ENCODE measurements at regions not wholly inside any gene's neighbourhood (a gene's known extent, or its start where the extent isn't known, plus 50 kb on each side); places are given as distances from the start of the nearest gene placed in this dataset.

DNA sequence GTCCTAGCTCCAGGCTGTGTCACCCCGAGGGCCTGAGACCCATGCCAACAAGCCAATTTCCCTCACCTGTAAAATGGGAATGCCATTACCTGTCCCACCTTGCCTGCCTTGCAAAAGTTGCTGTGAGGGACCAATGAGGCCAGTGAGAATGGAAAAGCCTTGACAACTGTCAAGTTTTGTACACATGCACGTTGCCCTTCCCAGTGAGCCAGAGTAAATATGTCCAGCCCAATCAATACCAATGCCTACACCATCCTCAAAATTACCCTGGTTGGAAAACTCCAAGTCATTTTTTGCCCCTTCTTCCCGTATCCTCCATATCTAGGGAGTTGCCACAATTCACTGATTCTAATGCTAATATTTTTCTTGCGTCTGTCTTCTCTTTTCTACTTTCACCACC is 73.5 kb upstream of the RASGRF1 start:
- Histone ChIP-seq H3K27me3 (ENCODE audit: low read length) (no peaks in the 10 kb centered on the region), H3K4me3 (ENCODE audit: low read length) (no peak overlapping the region), H3K9ac (ENCODE audit: low read length) (no peak overlapping the region), H3K9me2 (replicated peaks; ENCODE audit: low read length) (no peaks in the 10 kb centered on the region), H3K79me2 (ENCODE audit: low read length) (no peaks in the 10 kb centered on the region), H3K4me2 (ENCODE audit: low read length) (no peak overlapping the region), H2AFZ (ENCODE audit: low read length) (no peak overlapping the region), H3K36me3 (ENCODE audit: low read depth, low read length) (no peaks in the 10 kb centered on the region), H3F3A (ENCODE audit: low read length, unreplicated experiment) (no peaks in the 10 kb centered on the region), H3K27ac (ENCODE audit: low read length) (no peak overlapping the region), H4K20me1 (ENCODE audit: low read length) (no peaks in the 10 kb centered on the region), H3K4me1 (ENCODE audit: insufficient read depth, low read length) (peaks cover under 1% of the 10 kb centered on the region), H3K9me3 (ENCODE audit: low read length) (no peaks in the 10 kb centered on the region)
- TF ChIP-seq EZH2 (IDR thresholded peaks at IDR 0.05; ENCODE audit: low read length, unreplicated experiment) (no peak), CTCF (conservative IDR thresholded peaks at IDR 0.05; ENCODE audit: low read depth, low read length) (no peak), EZH2phosphoT487 (IDR thresholded peaks at IDR 0.05; ENCODE audit: borderline replicate concordance, low read length) (no peak)
- BruUV-seq (replicated peaks), result no TSS peak
- DNase-seq (no peak), ATAC-seq (no peak)
- POLR2A ChIA-PET (ENCODE audit: unreplicated experiment), result no interaction called here
- intact Hi-C loops (cut with micrococcal nuclease), result no loop called here
- CTCF ChIA-PET, result no interaction called here

- ATAC-seq (no peak), DNase-seq (no peak)
- CTCF ChIA-PET, result no interaction called here
- H3K4me2 ChIP-seq (ENCODE audit: low read length), result no peak overlapping the region
- POLR2A ChIA-PET (ENCODE audit: unreplicated experiment), result no interaction called here
- H3K79me2 ChIP-seq (ENCODE audit: low read length), result no peaks in the 10 kb centered on the region
- H3K4me1 ChIP-seq (ENCODE audit: insufficient read depth, low read length), result peaks cover 6% of the 10 kb centered on the region
- TF ChIP-seq CTCF (conservative IDR thresholded peaks at IDR 0.05; ENCODE audit: low read depth, low read length), result no peak
- no peak for TF ChIP-seq EZH2 (IDR thresholded peaks at IDR 0.05; ENCODE audit: low read length, unreplicated experiment)
- H4K20me1 ChIP-seq (ENCODE audit: low read length), result no peaks in the 10 kb centered on the region
- H3K27ac ChIP-seq (ENCODE audit: low read length), result no peak overlapping the region
- H2AFZ ChIP-seq (ENCODE audit: low read length), result no peak overlapping the region
- intact Hi-C loops (cut with micrococcal nuclease), result no loop called here
- H3K9me2 ChIP-seq (replicated peaks; ENCODE audit: low read length), result no peaks in the 10 kb centered on the region
- H3K36me3 ChIP-seq (ENCODE audit: low read depth, low read length), result no peaks in the 10 kb centered on the region
- no TSS peak for BruUV-seq (replicated peaks)
- no peak overlapping the region for H3K9ac ChIP-seq (ENCODE audit: low read length)
- H3F3A ChIP-seq (ENCODE audit: low read length, unreplicated experiment), result no peaks in the 10 kb centered on the region
- H3K9me3 ChIP-seq (ENCODE audit: low read length), result no peaks in the 10 kb centered on the region
- no peaks in the 10 kb centered on the region for H3K27me3 ChIP-seq (ENCODE audit: low read length)
- H3K4me3 ChIP-seq (ENCODE audit: low read length), result no peak overlapping the region
These were observed 72.8 kb upstream of the RASGRF1 start for GRCh38 chr15:79163395-79163794.

DNA sequence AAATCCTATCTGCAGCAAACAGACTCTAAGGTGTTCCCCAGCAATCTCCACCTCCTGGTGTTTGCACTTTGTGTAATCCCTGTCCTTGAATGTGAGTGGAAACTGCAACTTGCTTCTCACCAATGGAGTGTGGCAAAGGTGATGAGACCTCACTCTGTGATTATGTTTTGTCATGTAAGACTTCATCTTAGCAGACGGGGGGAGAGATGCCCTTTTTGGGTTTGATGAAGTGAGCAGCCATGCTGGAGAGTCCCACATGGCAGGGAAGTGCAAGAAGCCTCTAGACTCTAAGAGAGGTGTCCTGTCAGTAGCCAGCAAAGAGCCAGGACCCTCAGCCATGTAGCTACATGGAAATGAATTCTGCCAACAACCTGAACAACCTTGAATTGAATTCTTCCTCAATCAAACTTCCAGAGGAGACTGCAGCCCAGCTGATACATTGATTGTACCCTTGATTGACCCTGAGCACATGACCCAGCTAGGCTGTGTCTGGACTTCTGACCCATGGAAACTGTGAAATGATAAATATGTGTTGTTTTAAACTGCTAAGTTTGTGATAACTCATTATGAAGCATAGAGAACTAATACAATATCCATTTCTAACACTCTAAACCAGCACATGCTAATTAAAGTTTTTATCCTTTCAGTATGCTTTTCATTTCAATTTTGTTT is 71.4 kb upstream of the RASGRF1 start:
- TF ChIP-seq EZH2phosphoT487 (IDR thresholded peaks at IDR 0.05; ENCODE audit: borderline replicate concordance, low read length), result no peak
- TF ChIP-seq CTCF (conservative IDR thresholded peaks at IDR 0.05; ENCODE audit: low read depth, low read length), result no peak
- TF ChIP-seq EZH2 (IDR thresholded peaks at IDR 0.05; ENCODE audit: low read length, unreplicated experiment), result no peak
- no peaks in the 10 kb centered on the region for H3K79me2 ChIP-seq (ENCODE audit: low read length)
- H3F3A ChIP-seq (ENCODE audit: low read length, unreplicated experiment), result no peaks in the 10 kb centered on the region
- H4K20me1 ChIP-seq (ENCODE audit: low read length), result no peaks in the 10 kb centered on the region
- H3K4me1 ChIP-seq (ENCODE audit: insufficient read depth, low read length), result peaks cover 19% of the 10 kb centered on the region
- no peaks in the 10 kb centered on the region for H3K9me2 ChIP-seq (replicated peaks; ENCODE audit: low read length)
- ATAC-seq, result no peak
- ChIA-PET CTCF (no interaction called here), POLR2A (ENCODE audit: unreplicated experiment) (no interaction called here)
- no peaks in the 10 kb centered on the region for H3K27me3 ChIP-seq (ENCODE audit: low read length)
- intact Hi-C loops (cut with micrococcal nuclease), result no loop called here
- no peak overlapping the region for H3K9ac ChIP-seq (ENCODE audit: low read length)
- no TSS peak for BruUV-seq (replicated peaks)
- no peak overlapping the region for H3K27ac ChIP-seq (ENCODE audit: low read length)
- H3K4me3 ChIP-seq (ENCODE audit: low read length), result no peak overlapping the region
- no peak for DNase-seq
- no peak overlapping the region for H3K4me2 ChIP-seq (ENCODE audit: low read length)
- no peaks in the 10 kb centered on the region for H3K36me3 ChIP-seq (ENCODE audit: low read depth, low read length)
- H3K9me3 ChIP-seq (ENCODE audit: low read length), result no peaks in the 10 kb centered on the region
- H2AFZ ChIP-seq (ENCODE audit: low read length), result no peak overlapping the region
